Right ventricle myocardium inferior (tissue), 1 donor: ENCODE measurements at regions not wholly inside any gene's neighbourhood (a gene's known extent, or its start where the extent isn't known, plus 50 kb on each side); places are given as distances from the start of the nearest gene placed in this dataset.

ENCODE experiments used
- ATAC-seq: fragments of 200-7000 bp; cut with Tn5 transposase; one replicate; pipeline ENCODE4 v1.9.1; 2020; ENCODE audit warnings: mild to moderate bottlenecking, moderate library complexity
- DNase-seq: peaks from one replicate; pipeline ENCODE4 v3.0.0; 2021; ENCODE audit errors: missing footprints
- intact Hi-C: fragments of 100-400 bp; cut with DNase I; formaldehyde crosslinking; loops from one replicate; pipeline ENCODE4 v1.11.0; 2022
- donor health status: DM: no; HTN: yes; CAD: no; lungs with severe emphysema.

GRCh38 chr5:164600274-164600673, 1094.9 kb downstream of the MAT2B start:
- ATAC-seq (no peak), DNase-seq (no peak)
- intact Hi-C loops = no loop called here

GRCh38 chr5:164600929-164601535, 1095.6 kb downstream of the MAT2B start:
- intact Hi-C loops = no loop called here
- no peak for DNase-seq
- no peak for ATAC-seq

- ATAC-seq = no peak
- intact Hi-C loops = no loop called here
- no peak for DNase-seq
These were observed 1103.1 kb downstream of the MAT2B start for GRCh38 chr5:164608507-164608906.

GRCh38 chr5:164610374-164610773, 1105.0 kb downstream of the MAT2B start:
- intact Hi-C loops = no loop called here
- ATAC-seq = no peak

GRCh38 chr5:164614707-164615106, 1109.3 kb downstream of the MAT2B start:
- intact Hi-C loops = no loop called here
- DNase-seq (no peak), ATAC-seq (no peak)

More at GRCh38 chr5:164610374-164610773, 1105.0 kb downstream of the MAT2B start:
- no peak for DNase-seq

GRCh38 chr5:164617290-164617689, 1111.9 kb downstream of the MAT2B start:
- DNase-seq (no peak), ATAC-seq (no peak)
- intact Hi-C loops = no loop called here

- ATAC-seq (no peak), DNase-seq (no peak)
- intact Hi-C loops = no loop called here
These were observed 1121.6 kb downstream of the MAT2B start for GRCh38 chr5:164627021-164627420.

- intact Hi-C loops = no loop called here
- ATAC-seq (no peak), DNase-seq (no peak)
These were observed 1131.0 kb downstream of the MAT2B start for GRCh38 chr5:164636456-164636855.

GRCh38 chr5:164637931-164638521, 1132.6 kb downstream of the MAT2B start:
- ATAC-seq (no peak), DNase-seq (no peak)
- intact Hi-C loops = no loop called here

- intact Hi-C loops = no loop called here
- ATAC-seq = no peak
- DNase-seq = no peak
These were observed 1143.8 kb downstream of the MAT2B start for GRCh38 chr5:164649266-164649665.

- intact Hi-C loops = no loop called here
- no peak for DNase-seq
- no peak for ATAC-seq
These were observed 1145.0 kb downstream of the MAT2B start for GRCh38 chr5:164650427-164650826.

GRCh38 chr5:164651546-164652275, 1146.3 kb downstream of the MAT2B start:
- intact Hi-C loops = no loop called here

GRCh38 chr5:164652276-164652660, 1146.8 kb downstream of the MAT2B start:
- ATAC-seq = no peak
- DNase-seq = no peak
- intact Hi-C loops = no loop called here

More at GRCh38 chr5:164651546-164652275, 1146.3 kb downstream of the MAT2B start:
- no peak for DNase-seq
- no peak for ATAC-seq

GRCh38 chr5:164663198-164663989, 1158.0 kb downstream of the MAT2B start:
- intact Hi-C loops = no loop called here
- no peak for ATAC-seq
- DNase-seq = no peak

GRCh38 chr5:164671640-164672039, 1166.2 kb downstream of the MAT2B start:
- DNase-seq = no peak
- no peak for ATAC-seq
- intact Hi-C loops = no loop called here

- no peak for ATAC-seq
- intact Hi-C loops = no loop called here
- no peak for DNase-seq
These were observed 1166.8 kb downstream of the MAT2B start for GRCh38 chr5:164672205-164672604.

- ATAC-seq (no peak), DNase-seq (no peak)
- intact Hi-C loops = no loop called here
These were observed 1167.7 kb downstream of the MAT2B start for GRCh38 chr5:164672931-164673694.

- DNase-seq = no peak
- no peak for ATAC-seq
- intact Hi-C loops = no loop called here
These were observed 1174.0 kb downstream of the MAT2B start for GRCh38 chr5:164679461-164679860.

- ATAC-seq (no peak), DNase-seq (no peak)
- intact Hi-C loops = no loop called here
These were observed 1174.8 kb downstream of the MAT2B start for GRCh38 chr5:164680216-164680615.
